Activated CD4-positive, CD25-positive, alpha-beta regulatory T cell treated with anti-CD3 and anti-CD28 coated beads, Interleukin-2, amount 50 U/mL, for 72 hours (primary cell): ENCODE measurements at regions not wholly inside any gene's neighbourhood (a gene's known extent, or its start where the extent isn't known, plus 50 kb on each side); places are given as distances from the start of the nearest gene placed in this dataset.
"Not testable (repeated sequence)": the region's sequence is repeated elsewhere in the genome, so short reads cannot be mapped to it uniquely, and the experiment has no call there.

Source experiments
- DNase-seq: peaks from one replicate; pipeline ENCODE4 v3.0.0; 2021

- DNase-seq: no peak
These were observed 232.1 kb upstream of the SEL1L start for GRCh38 chr14:81765651-81766275.

- no peak for DNase-seq
These were observed 232.8 kb upstream of the SEL1L start for GRCh38 chr14:81766321-81766915.

- no peak for DNase-seq
These were observed 233.8 kb upstream of the SEL1L start for GRCh38 chr14:81767266-81767995.

- DNase-seq: no peak
These were observed 238.1 kb upstream of the SEL1L start for GRCh38 chr14:81771651-81772275.

GRCh38 chr14:81772381-81772780, 238.7 kb upstream of the SEL1L start:
- no peak for DNase-seq

GRCh38 chr14:81776531-81776930, 242.9 kb upstream of the SEL1L start:
- no peak for DNase-seq

- not testable (repeated sequence) for DNase-seq
These were observed 248.1 kb upstream of the SEL1L start for GRCh38 chr14:81781798-81782197.

GRCh38 chr14:81784084-81784483, 250.4 kb upstream of the SEL1L start:
- DNase-seq: no peak

- no peak for DNase-seq
These were observed 263.7 kb upstream of the SEL1L start for GRCh38 chr14:81797315-81797714.

GRCh38 chr14:81801921-81802320, 268.3 kb upstream of the SEL1L start:
- no peak for DNase-seq

- no peak for DNase-seq
These were observed 268.7 kb upstream of the SEL1L start for GRCh38 chr14:81802341-81802740.

- DNase-seq: no peak
These were observed 272.1 kb upstream of the SEL1L start for GRCh38 chr14:81805785-81806184.

- no peak for DNase-seq
These were observed 278.1 kb upstream of the SEL1L start for GRCh38 chr14:81811705-81812269.

GRCh38 chr14:81818271-81818670, 284.6 kb upstream of the SEL1L start:
- no peak for DNase-seq

- no peak for DNase-seq
These were observed 285.7 kb upstream of the SEL1L start for GRCh38 chr14:81819344-81819743.

- DNase-seq: no peak
These were observed 286.3 kb upstream of the SEL1L start for GRCh38 chr14:81819910-81820309.

GRCh38 chr14:81826081-81826480, 292.4 kb upstream of the SEL1L start:
- DNase-seq: no peak

- DNase-seq: no peak
These were observed 295.8 kb upstream of the SEL1L start for GRCh38 chr14:81829447-81829846.

- DNase-seq: no peak
These were observed 297.6 kb upstream of the SEL1L start for GRCh38 chr14:81831128-81831820.

- DNase-seq: no peak
These were observed 300.7 kb upstream of the SEL1L start for GRCh38 chr14:81834308-81834707.

GRCh38 chr14:81837304-81837703, 303.7 kb upstream of the SEL1L start:
- DNase-seq: no peak

- DNase-seq: no peak
These were observed 305.4 kb upstream of the SEL1L start for GRCh38 chr14:81839056-81839455.

GRCh38 chr14:81841346-81841745, 307.7 kb upstream of the SEL1L start:
- DNase-seq: no peak
